Tibial nerve (tissue), 4 donors: ENCODE measurements at regions not wholly inside any gene's neighbourhood (a gene's known extent, or its start where the extent isn't known, plus 50 kb on each side); places are given as distances from the start of the nearest gene placed in this dataset.

Experiments
- DNase-seq, 2 donors: peaks; one replicate each; pipeline ENCODE4 v3.0.0-alpha.2; 2019; ENCODE audit warnings: low spot score in 2 of 2
- H3K27ac ChIP-seq, 4 donors: fragments of 200-600 bp; sonication (generic) in 3 of 4; one replicate each; pipeline ENCODE4 v1.5.1; 2017 to 2019; ENCODE audit warnings: mild to moderate bottlenecking in 1 of 4
- H3K27me3 ChIP-seq, 2 donors: fragments of 200-600 bp; sonication (generic) in 1 of 2; one replicate each; pipeline versions ENCODE4 v1.5.1 to v1.6.0; 2017 to 2019
- H3K36me3 ChIP-seq, 3 donors: fragments of 200-600 bp; sonication (generic); one replicate each; pipeline ENCODE4 v1.5.1; 2018 to 2019
- H3K4me1 ChIP-seq, 4 donors: fragments of 200-600 bp; sonication (generic) in 3 of 4; one replicate each; pipeline ENCODE4 v1.5.1; 2017 to 2019
- H3K4me3 ChIP-seq, 4 donors: fragments of 200-600 bp; sonication (generic) in 3 of 4; one replicate each; pipeline ENCODE4 v1.5.1; 2017 to 2019; ENCODE audit warnings: mild to moderate bottlenecking in 1 of 4, moderate library complexity in 1 of 4
- H3K9me3 ChIP-seq, 4 donors: fragments of 200-600 bp; sonication (generic) in 3 of 4; one replicate each; pipeline ENCODE4 v1.5.1; 2017 to 2019
- CTCF ChIP-seq, 5 experiments: fragments of 200-600 bp in 3 of 5; fragments of 450-650 bp in 2 of 5; sonication (generic) in 3 of 5; IDR thresholded peaks; one replicate each; pipeline ENCODE4 v1.5.1; 2016 to 2019; ENCODE audit warnings: antibody characterized with exemption in 5 of 5, mild to moderate bottlenecking in 3 of 5, moderate library complexity in 2 of 5
- EP300 ChIP-seq, 2 donors: sonication (generic); formaldehyde crosslinking; IDR thresholded peaks; one replicate each; pipeline ENCODE4 v1.6.1; 2017; ENCODE audit warnings: antibody characterized with exemption in 2 of 2, mild to moderate bottlenecking in 1 of 2
- POLR2A ChIP-seq, 2 donors: fragments of 450-650 bp; IDR thresholded peaks; one replicate each; pipeline ENCODE4 v1.6.1; 2017; ENCODE audit warnings: antibody characterized with exemption in 2 of 2, mild to moderate bottlenecking in 2 of 2, moderate library complexity in 2 of 2
- WGBS, 2 donors: methylation state at CpG; one replicate each; pipeline ENCODE4 v1.1.5; 2018; 5-methylcytosine and 5-hydroxymethylcytosine counted together

- WGBS, 2 donors: 67 to 73% methylated on average over 4 of the region's 4 CpGs
- peaks cover 0 to 3% of the 10 kb centered on the region in 2 donors for H3K27me3 ChIP-seq
- H3K36me3 ChIP-seq: no peaks in the 10 kb centered on the region
- H3K4me1 ChIP-seq: no peaks in the 10 kb centered on the region
- no peak overlapping the region for H3K27ac ChIP-seq
- no peak overlapping the region for H3K4me3 ChIP-seq
- no peak for DNase-seq
- no peaks in the 10 kb centered on the region for H3K9me3 ChIP-seq
- no peak for TF ChIP-seq CTCF (IDR thresholded peaks at IDR 0.05)
Measured at GRCh38 chr18:2442726-2443275, 128.5 kb downstream of the METTL4 start.

GRCh38 chr18:2444201-2444875, 127.0 kb downstream of the METTL4 start:
- no peaks in the 10 kb centered on the region for H3K36me3 ChIP-seq
- TF ChIP-seq CTCF (IDR thresholded peaks at IDR 0.05) (no peak), EP300 (IDR thresholded peaks at IDR 0.05) (no peak), POLR2A (IDR thresholded peaks at IDR 0.05) (no peak)
- H3K27me3 ChIP-seq: peaks cover 0 to 3% of the 10 kb centered on the region in 2 donors
- H3K4me3 ChIP-seq: no peak overlapping the region
- no peak overlapping the region for H3K27ac ChIP-seq
- H3K4me1 ChIP-seq: no peaks in the 10 kb centered on the region
- no peak for DNase-seq
- no peaks in the 10 kb centered on the region for H3K9me3 ChIP-seq
- 38 to 39% methylated on average over 5 of the region's 5 CpGs for WGBS, 2 donors

GRCh38 chr18:2448565-2449151, 122.6 kb downstream of the METTL4 start:
- Histone ChIP-seq H3K27ac (no peak overlapping the region), H3K9me3 (no peaks in the 10 kb centered on the region), H3K4me3 (no peak overlapping the region), H3K36me3 (no peaks in the 10 kb centered on the region), H3K27me3 (no peaks in the 10 kb centered on the region), H3K4me1 (no peaks in the 10 kb centered on the region)
- TF ChIP-seq POLR2A (IDR thresholded peaks at IDR 0.05) (no peak), CTCF (IDR thresholded peaks at IDR 0.05) (no peak), EP300 (IDR thresholded peaks at IDR 0.05) (no peak)
- DNase-seq: no peak
- 35 to 42% methylated on average over 2 of the region's 2 CpGs for WGBS, 2 donors

GRCh38 chr18:2451556-2451955, 119.7 kb downstream of the METTL4 start:
- Histone ChIP-seq H3K9me3 (no peaks in the 10 kb centered on the region), H3K4me1 (no peaks in the 10 kb centered on the region), H3K27ac (no peak overlapping the region), H3K4me3 (no peak overlapping the region), H3K36me3 (no peaks in the 10 kb centered on the region), H3K27me3 (no peaks in the 10 kb centered on the region)
- WGBS, 2 donors: 96 to 100% methylated on average over 1 of the region's 1 CpG
- TF ChIP-seq CTCF (IDR thresholded peaks at IDR 0.05) (no peak), EP300 (IDR thresholded peaks at IDR 0.05) (no peak), POLR2A (IDR thresholded peaks at IDR 0.05) (no peak)
- no peak for DNase-seq

- DNase-seq: no peak
- H3K36me3 ChIP-seq: no peaks in the 10 kb centered on the region
- no peak overlapping the region for H3K27ac ChIP-seq
- WGBS, 2 donors: 90 to 95% methylated on average over 2 of the region's 2 CpGs
- peaks cover 0 to 15% (median 2%) of the 10 kb centered on the region in 4 donors for H3K9me3 ChIP-seq
- H3K4me3 ChIP-seq: no peak overlapping the region
- TF ChIP-seq CTCF (IDR thresholded peaks at IDR 0.05): no peak
- no peak for TF ChIP-seq EP300 (IDR thresholded peaks at IDR 0.05)
- TF ChIP-seq POLR2A (IDR thresholded peaks at IDR 0.05): no peak
- H3K27me3 ChIP-seq: no peaks in the 10 kb centered on the region
- no peaks in the 10 kb centered on the region for H3K4me1 ChIP-seq
Measured at GRCh38 chr18:2459886-2460285, 111.4 kb downstream of the METTL4 start.
